Keratinocyte (primary cell): ENCODE measurements at regions not wholly inside any gene's neighbourhood (a gene's known extent, or its start where the extent isn't known, plus 50 kb on each side); places are given as distances from the start of the nearest gene placed in this dataset.

ENCODE experiments used
- EZH2 ChIP-seq: IDR thresholded peaks from one replicate; pipeline ENCODE4 v1.6.1; 2012; ENCODE audit warnings: inconsistent platforms, mild to moderate bottlenecking, low read length, moderate library complexity
- TF ChIP-seq, protein P1 (sequence below), 3 experiments: IDR thresholded peaks in 1 of 3; conservative IDR thresholded peaks in 1 of 3; optimal IDR thresholded peaks in 1 of 3; 2 replicates in 2 of 3; 3 replicates in 1 of 3; pipeline versions ENCODE3 to v1.5.1; 2011; ENCODE audit warnings: low read length in 3 of 3, mild to moderate bottlenecking in 3 of 3, moderate library complexity in 2 of 3, control low read depth in 1 of 3, inconsistent platforms in 1 of 3; ENCODE audit not compliant: insufficient read depth in 2 of 3; ENCODE audit errors: extremely low read depth in 1 of 3

DNA sequence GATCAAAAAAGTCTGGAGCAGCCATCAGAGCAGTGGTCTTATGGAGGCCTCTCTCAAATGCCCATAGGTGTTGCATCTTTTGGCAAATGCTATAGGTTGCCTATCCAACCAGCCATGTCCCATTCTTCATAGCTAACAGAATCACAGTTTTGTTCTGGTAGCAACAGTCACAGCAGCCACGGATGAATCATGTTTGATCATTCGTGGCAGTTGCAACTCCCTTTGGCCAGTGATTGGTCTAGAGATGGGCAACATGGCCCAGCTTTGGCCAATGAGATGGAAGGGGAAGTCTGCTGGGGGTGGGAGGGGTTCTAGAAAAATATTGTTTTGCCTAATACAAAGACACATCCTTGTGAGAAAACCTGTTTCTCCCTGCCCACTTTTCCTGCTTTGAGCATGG lies 50.3 kb upstream of the PPP2R3A start:
- TF ChIP-seq, protein P1, sequence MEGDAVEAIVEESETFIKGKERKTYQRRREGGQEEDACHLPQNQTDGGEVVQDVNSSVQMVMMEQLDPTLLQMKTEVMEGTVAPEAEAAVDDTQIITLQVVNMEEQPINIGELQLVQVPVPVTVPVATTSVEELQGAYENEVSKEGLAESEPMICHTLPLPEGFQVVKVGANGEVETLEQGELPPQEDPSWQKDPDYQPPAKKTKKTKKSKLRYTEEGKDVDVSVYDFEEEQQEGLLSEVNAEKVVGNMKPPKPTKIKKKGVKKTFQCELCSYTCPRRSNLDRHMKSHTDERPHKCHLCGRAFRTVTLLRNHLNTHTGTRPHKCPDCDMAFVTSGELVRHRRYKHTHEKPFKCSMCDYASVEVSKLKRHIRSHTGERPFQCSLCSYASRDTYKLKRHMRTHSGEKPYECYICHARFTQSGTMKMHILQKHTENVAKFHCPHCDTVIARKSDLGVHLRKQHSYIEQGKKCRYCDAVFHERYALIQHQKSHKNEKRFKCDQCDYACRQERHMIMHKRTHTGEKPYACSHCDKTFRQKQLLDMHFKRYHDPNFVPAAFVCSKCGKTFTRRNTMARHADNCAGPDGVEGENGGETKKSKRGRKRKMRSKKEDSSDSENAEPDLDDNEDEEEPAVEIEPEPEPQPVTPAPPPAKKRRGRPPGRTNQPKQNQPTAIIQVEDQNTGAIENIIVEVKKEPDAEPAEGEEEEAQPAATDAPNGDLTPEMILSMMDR (optimal IDR thresholded peaks at IDR 0.05 in 1 of 3, IDR thresholded peaks at IDR 0.05 in 1 of 3, conservative IDR thresholded peaks at IDR 0.05 in 1 of 3; ENCODE audit: extremely low read depth in 1 of 3, insufficient read depth in 2 of 3, low read length in 3 of 3), result no peak
- no peak for TF ChIP-seq EZH2
